HG02678 (cell line): ENCODE measurements at regions not wholly inside any gene's neighbourhood (a gene's known extent, or its start where the extent isn't known, plus 50 kb on each side); places are given as distances from the start of the nearest gene placed in this dataset.
"Not testable (repeated sequence)": the region's sequence is repeated elsewhere in the genome, so short reads cannot be mapped to it uniquely, and the experiment has no call there.

Experiments
- ATAC-seq: cut with Tn5 transposase; IDR thresholded peaks from one replicate; pipeline ENCODE4 v1.9.1; 2021; ENCODE audit warnings: mild to moderate bottlenecking, moderate library complexity; ENCODE audit not compliant: unreplicated experiment

- no peak for ATAC-seq
Measured at GRCh38 chr16:47872225-47872624, 283.6 kb downstream of the ABCC12 start.

GRCh38 chr16:47866423-47866822, 289.4 kb downstream of the ABCC12 start:
- no peak for ATAC-seq

GRCh38 chr16:47865337-47865855, 290.4 kb downstream of the ABCC12 start:
- ATAC-seq = no peak

- not testable (repeated sequence) for ATAC-seq
Measured at GRCh38 chr16:47864262-47864661, 291.5 kb downstream of the ABCC12 start.

- no peak for ATAC-seq
Measured at GRCh38 chr16:47861999-47862398, 293.8 kb downstream of the ABCC12 start.

- ATAC-seq = no peak
Measured at GRCh38 chr16:47858333-47858982, 297.3 kb downstream of the ABCC12 start.

- no peak for ATAC-seq
Measured at GRCh38 chr16:47855431-47855830, 300.4 kb downstream of the ABCC12 start.

- ATAC-seq = no peak
Measured at GRCh38 chr16:47854737-47855136, 301.1 kb downstream of the ABCC12 start.

- no peak for ATAC-seq
Measured at GRCh38 chr16:47852991-47853390, 302.8 kb downstream of the ABCC12 start.

- no peak for ATAC-seq
Measured at GRCh38 chr16:47851146-47851545, 304.6 kb downstream of the ABCC12 start.

- ATAC-seq = no peak
Measured at GRCh38 chr16:47849736-47850135, 306.1 kb downstream of the ABCC12 start.

- ATAC-seq = no peak
Measured at GRCh38 chr16:47848421-47849109, 307.2 kb downstream of the ABCC12 start.

- ATAC-seq = no peak
Measured at GRCh38 chr16:47847220-47847970, 308.4 kb downstream of the ABCC12 start.

GRCh38 chr16:47834485-47835024, 321.2 kb downstream of the ABCC12 start:
- ATAC-seq = no peak

- ATAC-seq = no peak
Measured at GRCh38 chr16:47833771-47834170, 322.0 kb downstream of the ABCC12 start.

GRCh38 chr16:47829850-47830600, 325.8 kb downstream of the ABCC12 start:
- no peak for ATAC-seq

- ATAC-seq = no peak
Measured at GRCh38 chr16:47826070-47826469, 329.7 kb downstream of the ABCC12 start.

- ATAC-seq = no peak
Measured at GRCh38 chr16:47817048-47817447, 338.7 kb downstream of the ABCC12 start.

GRCh38 chr16:47816511-47816910, 339.3 kb downstream of the ABCC12 start:
- no peak for ATAC-seq

GRCh38 chr16:47815655-47816054, 340.1 kb downstream of the ABCC12 start:
- no peak for ATAC-seq

- not testable (repeated sequence) for ATAC-seq
Measured at GRCh38 chr16:47811758-47812157, 344.0 kb downstream of the ABCC12 start.
